ENCODE measurements at regions not wholly inside any gene's neighbourhood (a gene's known extent, or its start where the extent isn't known, plus 50 kb on each side); places are given as distances from the start of the nearest gene placed in this dataset.

DNA sequence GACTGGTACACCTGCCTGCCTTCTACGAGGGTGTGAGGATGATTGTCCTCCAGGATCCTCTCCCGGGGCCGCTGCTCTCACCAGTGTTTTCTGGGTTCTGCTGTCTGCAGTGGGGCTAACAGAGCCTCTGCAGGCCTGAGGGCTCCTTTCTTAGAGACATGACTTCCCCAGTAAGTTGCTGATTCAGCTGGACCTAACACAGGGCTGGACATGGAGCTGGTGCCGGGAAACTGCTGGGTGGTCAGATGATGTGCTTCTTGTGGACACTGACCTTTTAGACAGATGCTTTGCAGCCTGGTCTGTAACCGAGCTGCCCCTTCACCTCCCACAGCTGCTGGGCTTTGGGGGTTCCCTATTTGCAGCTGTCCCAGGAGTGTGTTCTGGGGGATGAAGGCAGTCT, 71.5 kb downstream of the FOXL1 start:
- Histone ChIP-seq H3K4me3 (no peak overlapping the region), H3K27ac (no peak overlapping the region), H3K4me1 (ENCODE audit: insufficient read depth) (no peaks in the 10 kb centered on the region), H3K27me3 (no peaks in the 10 kb centered on the region), H3K9me3 (no peaks in the 10 kb centered on the region), H3K36me3 (no peaks in the 10 kb centered on the region)
- intact Hi-C loops (cut with DNase I) = no loop called here
- no peak for DNase-seq
- 40 to 50% (median 47%) methylated on average over 5 of the region's 5 CpGs for WGBS, 3 donors
- TF ChIP-seq EP300 (IDR thresholded peaks at IDR 0.05) (no peak), POLR2A (IDR thresholded peaks at IDR 0.05) (no peak)
- TF ChIP-seq, protein P1, sequence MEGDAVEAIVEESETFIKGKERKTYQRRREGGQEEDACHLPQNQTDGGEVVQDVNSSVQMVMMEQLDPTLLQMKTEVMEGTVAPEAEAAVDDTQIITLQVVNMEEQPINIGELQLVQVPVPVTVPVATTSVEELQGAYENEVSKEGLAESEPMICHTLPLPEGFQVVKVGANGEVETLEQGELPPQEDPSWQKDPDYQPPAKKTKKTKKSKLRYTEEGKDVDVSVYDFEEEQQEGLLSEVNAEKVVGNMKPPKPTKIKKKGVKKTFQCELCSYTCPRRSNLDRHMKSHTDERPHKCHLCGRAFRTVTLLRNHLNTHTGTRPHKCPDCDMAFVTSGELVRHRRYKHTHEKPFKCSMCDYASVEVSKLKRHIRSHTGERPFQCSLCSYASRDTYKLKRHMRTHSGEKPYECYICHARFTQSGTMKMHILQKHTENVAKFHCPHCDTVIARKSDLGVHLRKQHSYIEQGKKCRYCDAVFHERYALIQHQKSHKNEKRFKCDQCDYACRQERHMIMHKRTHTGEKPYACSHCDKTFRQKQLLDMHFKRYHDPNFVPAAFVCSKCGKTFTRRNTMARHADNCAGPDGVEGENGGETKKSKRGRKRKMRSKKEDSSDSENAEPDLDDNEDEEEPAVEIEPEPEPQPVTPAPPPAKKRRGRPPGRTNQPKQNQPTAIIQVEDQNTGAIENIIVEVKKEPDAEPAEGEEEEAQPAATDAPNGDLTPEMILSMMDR (IDR thresholded peaks at IDR 0.05) = no peak

DNA sequence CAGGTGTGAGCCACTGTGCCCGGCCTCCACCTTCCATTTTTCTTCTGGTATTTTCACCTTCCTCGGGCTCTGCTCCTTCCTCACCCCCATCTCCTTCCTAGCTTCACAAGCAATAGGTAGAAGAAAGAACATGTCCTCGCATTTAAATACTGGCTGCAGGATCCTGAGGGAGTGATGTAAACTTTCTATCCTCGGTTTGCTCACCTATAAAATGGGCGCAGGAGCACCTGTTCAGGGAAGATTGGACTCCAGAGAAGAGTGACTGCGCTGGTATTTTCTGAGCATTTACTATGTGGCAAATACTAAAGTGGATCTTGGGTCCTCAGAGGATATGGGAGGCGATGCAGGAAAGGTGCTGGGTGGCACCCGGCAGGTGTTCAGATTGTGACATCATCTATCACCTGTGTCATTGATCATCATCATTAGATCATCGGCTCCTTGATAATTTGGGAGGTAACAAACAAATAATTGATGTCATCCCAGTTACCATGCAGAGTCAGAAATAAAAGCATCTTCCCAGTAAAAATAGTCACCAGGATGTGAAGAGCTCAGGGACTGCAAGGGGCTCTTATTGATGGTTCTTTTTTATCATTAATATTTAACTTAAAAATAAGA, 72.8 kb downstream of the FOXL1 start:
- H3K9me3 ChIP-seq = no peaks in the 10 kb centered on the region
- H3K4me3 ChIP-seq = no peak overlapping the region
- H3K27ac ChIP-seq = no peak overlapping the region
- no peak for TF ChIP-seq POLR2A (IDR thresholded peaks at IDR 0.05)
- TF ChIP-seq EP300 (IDR thresholded peaks at IDR 0.05) = no peak
- TF ChIP-seq, protein P1 (IDR thresholded peaks at IDR 0.05) = no peak
- H3K4me1 ChIP-seq (ENCODE audit: insufficient read depth) = no peaks in the 10 kb centered on the region
- H3K27me3 ChIP-seq = no peaks in the 10 kb centered on the region
- H3K36me3 ChIP-seq = no peaks in the 10 kb centered on the region
- intact Hi-C loops (cut with DNase I) = no loop called here
- 90% methylated on average over 9 of the region's 9 CpGs for WGBS, 3 donors
- DNase-seq = no peak

DNA sequence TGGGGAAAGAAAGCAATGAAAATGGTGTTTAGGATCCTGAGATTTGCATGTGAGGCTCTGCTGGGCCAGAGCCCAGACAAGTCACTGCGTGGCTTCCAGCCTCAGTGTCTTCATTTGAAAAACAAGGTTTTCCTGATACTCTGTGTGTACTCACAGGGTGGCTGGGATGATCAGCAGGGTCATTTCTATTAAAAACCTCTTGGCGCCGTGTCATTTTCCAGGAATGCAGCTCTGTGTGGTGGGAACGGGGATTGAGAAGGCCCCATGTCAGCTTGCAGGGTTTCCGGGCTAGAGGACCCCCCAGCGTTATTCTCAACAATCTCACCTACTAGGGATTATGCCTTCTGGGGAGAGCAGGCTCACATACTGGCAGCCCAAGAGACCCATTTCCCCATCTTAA, 73.5 kb downstream of the FOXL1 start:
- Histone ChIP-seq H3K9me3 (no peaks in the 10 kb centered on the region), H3K4me1 (ENCODE audit: insufficient read depth) (no peaks in the 10 kb centered on the region), H3K27ac (no peak overlapping the region), H3K4me3 (no peak overlapping the region), H3K36me3 (no peaks in the 10 kb centered on the region), H3K27me3 (no peaks in the 10 kb centered on the region)
- TF ChIP-seq EP300 (IDR thresholded peaks at IDR 0.05) (no peak), POLR2A (IDR thresholded peaks at IDR 0.05) (no peak)
- TF ChIP-seq, protein P1 (IDR thresholded peaks at IDR 0.05) = no peak
- intact Hi-C loops (cut with DNase I) = no loop called here
- WGBS, 3 donors = 56 to 62% (median 56%) methylated on average over 6 of the region's 6 CpGs
- no peak for DNase-seq

DNA sequence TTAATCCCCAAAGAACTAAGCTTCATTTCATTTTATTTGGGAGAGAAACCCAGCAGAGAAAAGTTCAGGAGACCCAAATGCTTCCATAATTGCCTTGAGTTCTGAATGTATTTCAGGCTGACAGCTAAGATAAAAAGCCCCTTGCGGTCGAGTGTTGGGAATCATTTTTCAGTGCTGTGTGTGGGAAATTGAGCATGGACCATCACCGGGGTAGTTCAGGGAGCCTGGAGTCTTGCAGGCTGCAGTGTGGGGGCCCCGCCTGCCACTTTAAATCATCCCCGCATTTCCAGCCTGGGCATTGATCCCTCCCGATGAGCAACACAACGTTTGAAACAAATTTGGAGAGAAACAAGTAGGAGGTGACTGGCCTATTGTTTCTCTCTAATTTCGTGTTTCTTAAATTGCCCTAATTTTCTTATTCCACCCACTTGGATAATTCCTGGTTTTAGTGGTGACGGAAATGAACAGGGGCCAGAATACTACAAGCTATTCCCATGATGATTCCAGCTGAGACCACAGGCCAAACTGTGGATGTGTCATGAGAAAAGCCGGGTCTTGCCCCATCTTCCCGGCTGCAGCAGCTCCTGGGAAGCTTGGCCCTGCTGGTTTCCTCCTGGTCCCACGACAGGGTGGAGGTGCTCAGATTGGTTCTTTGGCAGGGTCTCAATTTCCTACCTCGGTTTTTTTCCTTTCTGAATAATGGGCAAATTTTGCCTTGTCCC, 75.1 kb downstream of the FOXL1 start:
- H3K9me3 ChIP-seq = no peaks in the 10 kb centered on the region
- no peaks in the 10 kb centered on the region for H3K27me3 ChIP-seq
- WGBS, 3 donors = 58 to 71% (median 68%) methylated on average over 13 of the region's 13 CpGs
- no peak overlapping the region for H3K4me3 ChIP-seq
- no peak overlapping the region for H3K27ac ChIP-seq
- H3K36me3 ChIP-seq = no peaks in the 10 kb centered on the region
- H3K4me1 ChIP-seq (ENCODE audit: insufficient read depth) = no peaks in the 10 kb centered on the region
- intact Hi-C loops (cut with DNase I) = no loop called here
- TF ChIP-seq POLR2A (IDR thresholded peaks at IDR 0.05) = no peak
- TF ChIP-seq EP300 (IDR thresholded peaks at IDR 0.05) = no peak
- TF ChIP-seq, protein P1 (IDR thresholded peaks at IDR 0.05) = no peak
- DNase-seq = no peak

Measured in ovary (tissue), 7 donors.